ENCODE measurements at regions not wholly inside any gene's neighbourhood (a gene's known extent, or its start where the extent isn't known, plus 50 kb on each side); places are given as distances from the start of the nearest gene placed in this dataset.

DNA sequence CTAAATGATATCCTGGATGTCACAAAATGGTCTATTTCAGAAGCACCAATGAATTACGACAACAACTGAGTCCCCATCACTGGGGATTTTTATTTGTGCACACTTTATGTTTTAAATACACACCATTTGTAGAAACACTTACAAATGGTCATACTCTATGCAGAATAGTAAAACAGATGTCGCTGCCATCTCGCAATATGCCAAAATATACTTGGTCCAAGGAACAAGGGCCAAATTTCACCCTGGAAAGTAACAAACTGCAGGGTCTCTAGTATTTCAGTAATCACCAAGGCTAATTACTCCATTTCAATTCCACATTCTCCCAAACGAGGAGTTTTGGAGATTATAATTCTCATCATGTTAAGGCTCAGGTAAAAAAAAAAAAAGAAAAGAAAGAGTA, 215.2 kb downstream of the LMBRD1 start:
- no peak for TF ChIP-seq POLR2AphosphoS5 (IDR thresholded peaks at IDR 0.05; ENCODE audit: low read depth, low read length)
- no peak for TF ChIP-seq POLR2A (IDR thresholded peaks at IDR 0.05; ENCODE audit: low read depth, low read length)
